ENCODE measurements at regions not wholly inside any gene's neighbourhood (a gene's known extent, or its start where the extent isn't known, plus 50 kb on each side); places are given as distances from the start of the nearest gene placed in this dataset.

DNA sequence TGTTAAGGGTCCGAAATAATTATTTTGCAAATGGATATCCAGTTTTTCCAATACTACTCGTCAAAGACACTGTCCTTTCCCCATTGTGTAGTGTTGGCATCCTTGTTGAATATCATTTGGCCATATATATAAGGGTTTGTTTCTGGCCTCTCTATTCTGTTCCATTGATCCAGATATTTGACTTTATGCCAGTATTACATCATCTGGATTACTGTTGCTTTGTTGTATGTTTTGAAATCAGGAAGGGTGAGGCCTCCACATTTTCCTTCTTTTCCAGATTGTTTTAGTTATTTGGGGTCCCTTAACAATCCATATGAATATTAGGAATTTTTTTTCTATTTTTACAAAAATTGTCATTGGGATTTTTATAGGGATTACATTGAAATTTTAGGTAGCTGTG lies 244.1 kb downstream of the GPD2 start:
- no peaks in the 10 kb centered on the region for H3K27me3 Mint-ChIP-seq
- peaks cover 3% of the 10 kb centered on the region for H3K9me3 Mint-ChIP-seq
- no peak for DNase-seq (ENCODE audit: extremely low spot score, unreplicated experiment)
- no peak for TF ChIP-seq CTCF (conservative IDR thresholded peaks at IDR 0.05)
- H3K4me3 Mint-ChIP-seq, result no peak overlapping the region
- no peak overlapping the region for H3K27ac Mint-ChIP-seq
- no peaks in the 10 kb centered on the region for H3K4me1 Mint-ChIP-seq (ENCODE audit: unreplicated experiment)
- H3K36me3 Mint-ChIP-seq, result no peaks in the 10 kb centered on the region

DNA sequence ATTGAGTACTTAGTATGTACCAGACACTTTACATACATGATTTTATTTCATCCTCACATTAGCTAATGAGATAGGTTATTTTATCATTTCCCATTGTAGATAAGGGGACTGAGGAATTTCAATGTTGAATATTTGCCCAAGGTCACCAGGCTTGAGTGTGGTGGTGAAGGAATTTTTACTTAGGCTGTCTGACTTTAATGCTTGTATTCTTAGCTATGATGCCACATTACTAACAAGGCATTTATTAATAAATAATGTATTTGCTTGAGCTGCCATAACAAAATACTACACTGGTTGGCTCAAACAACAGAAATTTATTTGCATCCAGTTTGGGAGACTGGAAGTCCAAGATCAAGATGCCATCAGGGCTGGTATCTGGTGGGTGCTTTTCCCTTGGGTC lies 250.9 kb downstream of the GPD2 start:
- Mint-ChIP-seq H3K9me3 (peaks cover 4% of the 10 kb centered on the region), H3K36me3 (no peaks in the 10 kb centered on the region), H3K27ac (no peak overlapping the region), H3K4me3 (no peak overlapping the region), H3K27me3 (no peaks in the 10 kb centered on the region), H3K4me1 (ENCODE audit: unreplicated experiment) (no peaks in the 10 kb centered on the region)
- no peak for DNase-seq (ENCODE audit: extremely low spot score, unreplicated experiment)
- no peak for TF ChIP-seq CTCF (conservative IDR thresholded peaks at IDR 0.05)

DNA sequence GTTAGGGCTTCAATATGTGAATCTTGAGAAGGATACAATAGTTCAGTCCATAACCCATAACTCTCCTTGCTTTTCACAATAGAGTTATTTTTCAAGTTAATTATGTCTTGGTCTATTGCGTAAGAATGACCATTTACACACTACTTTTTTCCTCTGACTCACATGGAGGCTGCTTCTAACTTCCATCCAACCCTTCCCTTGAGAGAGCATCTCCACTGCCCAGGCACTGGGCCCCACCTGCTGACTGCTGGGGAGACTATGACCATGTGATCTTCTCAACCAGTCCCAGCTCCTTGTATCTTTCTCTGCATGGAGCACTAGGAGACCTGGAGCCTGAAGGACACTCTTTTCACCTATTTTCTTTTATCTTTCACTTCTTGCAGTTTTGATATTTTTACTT lies 251.5 kb downstream of the GPD2 start:
- Mint-ChIP-seq H3K36me3 (no peaks in the 10 kb centered on the region), H3K4me1 (ENCODE audit: unreplicated experiment) (no peaks in the 10 kb centered on the region), H3K27ac (no peak overlapping the region), H3K27me3 (no peaks in the 10 kb centered on the region), H3K9me3 (peaks cover 4% of the 10 kb centered on the region), H3K4me3 (no peak overlapping the region)
- TF ChIP-seq CTCF (conservative IDR thresholded peaks at IDR 0.05), result no peak
- no peak for DNase-seq (ENCODE audit: extremely low spot score, unreplicated experiment)

DNA sequence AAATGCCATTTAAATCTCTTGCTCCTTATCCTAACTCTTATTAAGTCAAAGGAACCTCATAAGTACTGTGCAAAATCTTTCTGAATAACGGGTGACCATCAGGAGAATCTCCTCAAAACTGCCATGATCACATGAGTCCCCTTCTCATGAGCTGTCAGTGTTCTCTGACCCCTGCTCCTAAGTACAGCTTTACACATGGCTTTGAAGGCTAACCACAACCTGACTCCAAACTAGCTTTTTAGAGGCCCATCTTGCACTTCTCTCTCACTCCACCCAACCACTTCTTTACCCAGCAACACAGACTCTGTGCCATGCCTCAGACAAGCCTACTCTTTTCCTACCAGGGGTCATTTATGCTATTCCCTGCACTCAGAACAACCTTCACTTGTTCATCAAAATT lies 253.8 kb downstream of the GPD2 start:
- H3K4me1 Mint-ChIP-seq (ENCODE audit: unreplicated experiment), result peaks cover 4% of the 10 kb centered on the region
- TF ChIP-seq CTCF (conservative IDR thresholded peaks at IDR 0.05), result no peak
- H3K36me3 Mint-ChIP-seq, result no peaks in the 10 kb centered on the region
- peaks cover 4% of the 10 kb centered on the region for H3K9me3 Mint-ChIP-seq
- H3K27ac Mint-ChIP-seq, result no peak overlapping the region
- DNase-seq (ENCODE audit: extremely low spot score, unreplicated experiment), result no peak
- H3K4me3 Mint-ChIP-seq, result no peak overlapping the region
- H3K27me3 Mint-ChIP-seq, result no peaks in the 10 kb centered on the region

GRCh38 chr2:156691014-156691413 lies 254.8 kb downstream of the GPD2 start:
- no peaks in the 10 kb centered on the region for H3K27me3 Mint-ChIP-seq
- peaks cover 4% of the 10 kb centered on the region for H3K4me1 Mint-ChIP-seq (ENCODE audit: unreplicated experiment)
- DNase-seq (ENCODE audit: extremely low spot score, unreplicated experiment), result no peak
- peaks cover 4% of the 10 kb centered on the region for H3K9me3 Mint-ChIP-seq
- TF ChIP-seq CTCF (conservative IDR thresholded peaks at IDR 0.05), result no peak
- no peak overlapping the region for H3K27ac Mint-ChIP-seq
- H3K4me3 Mint-ChIP-seq, result no peak overlapping the region
- no peaks in the 10 kb centered on the region for H3K36me3 Mint-ChIP-seq

DNA sequence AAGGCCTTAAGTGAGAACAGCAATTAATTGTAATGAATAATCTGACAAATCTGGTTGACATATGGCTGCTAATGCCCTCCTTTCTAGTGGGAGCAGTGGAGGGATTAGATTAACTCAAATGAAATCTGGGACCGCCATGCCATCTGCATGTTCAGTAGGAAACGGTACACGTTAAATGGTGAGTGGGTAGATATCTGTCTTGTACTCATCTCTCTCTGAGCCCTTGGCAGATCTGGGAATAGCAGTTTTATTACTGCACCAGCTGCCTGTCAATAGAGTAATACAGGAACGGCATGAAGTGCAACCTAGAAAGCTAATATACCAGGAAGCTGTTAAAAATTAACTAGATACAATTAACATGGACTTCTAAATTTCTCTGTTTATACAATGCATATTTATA lies 258.8 kb downstream of the GPD2 start:
- Mint-ChIP-seq H3K27me3 (no peaks in the 10 kb centered on the region), H3K9me3 (no peaks in the 10 kb centered on the region), H3K4me1 (ENCODE audit: unreplicated experiment) (peaks cover 4% of the 10 kb centered on the region), H3K27ac (no peak overlapping the region), H3K4me3 (no peak overlapping the region), H3K36me3 (no peaks in the 10 kb centered on the region)
- no peak for TF ChIP-seq CTCF (conservative IDR thresholded peaks at IDR 0.05)
- no peak for DNase-seq (ENCODE audit: extremely low spot score, unreplicated experiment)
